Naive thymus-derived CD4-positive, alpha-beta T cell (primary cell): ENCODE measurements at regions not wholly inside any gene's neighbourhood (a gene's known extent, or its start where the extent isn't known, plus 50 kb on each side); places are given as distances from the start of the nearest gene placed in this dataset.

Source experiments
- ATAC-seq: fragments of 150-1000 bp; cut with Tn5 transposase; 2 replicates; pipeline ENCODE4 v1.10.0; 2021; ENCODE audit warnings: mild to moderate bottlenecking, moderate library complexity
- CTCF ChIA-PET: fragments of 350-600 bp; sonication (Branson Sonifier 250); formaldehyde crosslinking; loops from one replicate; lab custom pipeline; 2021; ENCODE audit warnings: antibody characterized with exemption; lab: Charles Lee
- POLR2A ChIA-PET: fragments of 350-600 bp; sonication (Branson Sonifier 250); formaldehyde crosslinking; loops from one replicate; lab custom pipeline; 2021; ENCODE audit warnings: antibody characterized with exemption, inconsistent platforms; lab: Charles Lee
- DNase-seq, 9 donors: peaks; one replicate each; pipeline versions ENCODE4 v3.0.0 to v3.0.0-alpha.2; 2020 to 2022; ENCODE audit warnings: mixed read lengths in 1 of 9
- H3K27ac ChIP-seq: one replicate; pipeline ENCODE4 v1.7.0; 2013; ENCODE audit warnings: mild to moderate bottlenecking, low read depth, low read length, moderate library complexity
- H3K27me3 ChIP-seq, 2 donors: one replicate each; pipeline ENCODE4 v1.7.0; 2013; ENCODE audit warnings: low read length in 2 of 2, mild to moderate bottlenecking in 2 of 2, moderate library complexity in 2 of 2; ENCODE audit not compliant: control insufficient read depth in 2 of 2, insufficient read depth in 2 of 2
- H3K36me3 ChIP-seq, 3 experiments: 1 replicate in 2 of 3; 2 replicates in 1 of 3; pipeline ENCODE4 v1.7.0; 2013; ENCODE audit warnings: low read length in 3 of 3, mild to moderate bottlenecking in 3 of 3, moderate library complexity in 1 of 3; ENCODE audit not compliant: insufficient read depth in 3 of 3, control insufficient read depth in 2 of 3
- H3K4me1 ChIP-seq, 2 donors: one replicate each; pipeline ENCODE4 v1.7.0; 2013; ENCODE audit warnings: low read length in 2 of 2, mild to moderate bottlenecking in 2 of 2, moderate library complexity in 1 of 2; ENCODE audit not compliant: control insufficient read depth in 2 of 2, insufficient read depth in 2 of 2
- H3K4me3 ChIP-seq: 2 replicates; pipeline ENCODE4 v1.7.0; 2013; ENCODE audit warnings: mild to moderate bottlenecking, low read length
- H3K9me3 ChIP-seq, 3 experiments: 1 replicate in 2 of 3; 2 replicates in 1 of 3; pipeline ENCODE4 v1.7.0; 2013; ENCODE audit warnings: low read length in 3 of 3; ENCODE audit not compliant: control insufficient read depth in 2 of 3
- H3K27ac Mint-ChIP-seq, 9 donors: one replicate each; pipeline ENCODE4 v1.8.0; 2020 to 2022; ENCODE audit warnings: mixed read lengths in 9 of 9, mild to moderate bottlenecking in 8 of 9, moderate library complexity in 5 of 9, inconsistent platforms in 2 of 9
- H3K27me3 Mint-ChIP-seq, 5 donors: one replicate each; pipeline ENCODE4 v1.8.0; 2021 to 2022; ENCODE audit warnings: mixed read lengths in 5 of 5, mild to moderate bottlenecking in 1 of 5
- H3K36me3 Mint-ChIP-seq, 5 donors: one replicate each; pipeline ENCODE4 v1.8.0; 2020 to 2022; ENCODE audit warnings: mixed read lengths in 5 of 5, mild to moderate bottlenecking in 3 of 5, inconsistent platforms in 1 of 5
- H3K4me1 Mint-ChIP-seq, 7 donors: one replicate each; pipeline ENCODE4 v1.8.0; 2020 to 2022; ENCODE audit warnings: mixed read lengths in 7 of 7, mild to moderate bottlenecking in 3 of 7, inconsistent platforms in 1 of 7
- H3K4me3 Mint-ChIP-seq, 10 donors: one replicate each; pipeline ENCODE4 v1.8.0; 2020 to 2022; ENCODE audit warnings: mild to moderate bottlenecking in 10 of 10, mixed read lengths in 10 of 10, moderate library complexity in 6 of 10, inconsistent platforms in 2 of 10
- H3K9me3 Mint-ChIP-seq, 11 donors: one replicate each; pipeline ENCODE4 v1.8.0; 2020 to 2022; ENCODE audit warnings: mixed read lengths in 11 of 11, mild to moderate bottlenecking in 4 of 11, inconsistent platforms in 1 of 11, moderate library complexity in 1 of 11
- intact Hi-C, 2 donors: fragments of 100-400 bp; cut with micrococcal nuclease; formaldehyde crosslinking; loops; one replicate each; pipeline ENCODE4 v1.15.1; 2023

GRCh38 chr4:153116801-153117200 is 87.4 kb upstream of the TRIM2 start:
- ChIA-PET POLR2A (interaction anchor here (2.1 to 3.1 kb wide), 2 partner anchors 10 to 28 kb away, joined by 8 to 23 read pairs; no protein-coding TSS in a partner anchor), CTCF (interaction anchor here (1.2 to 10.0 kb wide), 3 partner anchors 9 to 33 kb away, joined by 4 to 102 read pairs (median 95); no protein-coding TSS in a partner anchor)
- H3K4me1 ChIP-seq, result peaks cover 43 to 61% of the 10 kb centered on the region in 2 donors
- peaks cover 0 to 24% (median 10%) of the 10 kb centered on the region in 7 donors for H3K4me1 Mint-ChIP-seq
- peak overlapping the region; percentile 84 for H3K27ac ChIP-seq
- peak overlapping the region in 1 of 10 donors; percentile 42 for H3K4me3 Mint-ChIP-seq
- H3K27me3 Mint-ChIP-seq, result peaks cover 0 to 5% (median 0%) of the 10 kb centered on the region in 5 donors
- H3K9me3 ChIP-seq, result no peaks in the 10 kb centered on the region
- no peak for DNase-seq
- H3K9me3 Mint-ChIP-seq, result peaks cover 0 to 1% (median 0%) of the 10 kb centered on the region in 11 donors
- ATAC-seq, result no peak
- no peaks in the 10 kb centered on the region for H3K27me3 ChIP-seq
- intact Hi-C loops, result loop anchor here (1.0 to 10.0 kb wide), 7 partner anchors 12 to 1012 kb away; partner anchors contain the start of genes FBXW7 (in 1 of the 2) and TMEM154 (in 1 of the 2)
- H3K36me3 ChIP-seq, result no peaks in the 10 kb centered on the region
- no peak overlapping the region for H3K4me3 ChIP-seq
- H3K36me3 Mint-ChIP-seq, result no peaks in the 10 kb centered on the region
- H3K27ac Mint-ChIP-seq, result peak overlapping the region in 1 of 9 donors; percentile 44

- DNase-seq, result no peak
- Histone ChIP-seq H3K9me3 (no peaks in the 10 kb centered on the region), H3K4me3 (no peak overlapping the region), H3K27ac (peak overlapping the region; percentile 84), H3K4me1 (peaks cover 43 to 53% of the 10 kb centered on the region in 2 donors), H3K27me3 (no peaks in the 10 kb centered on the region), H3K36me3 (no peaks in the 10 kb centered on the region)
- intact Hi-C loops, result loop anchor here (10.0 kb wide), 4 partner anchors 307 to 1013 kb away; partner anchors contain the start of genes FBXW7 (in 1 of the 2) and TMEM154 (in 1 of the 2)
- no peak for ATAC-seq
- H3K9me3 Mint-ChIP-seq, result no peaks in the 10 kb centered on the region
- H3K27me3 Mint-ChIP-seq, result peaks cover 0 to 5% (median 0%) of the 10 kb centered on the region in 5 donors
- no peaks in the 10 kb centered on the region for H3K36me3 Mint-ChIP-seq
- CTCF ChIA-PET, result interaction anchor here (8.7 to 10.0 kb wide), 2 partner anchors 8 to 34 kb away, joined by 95 to 102 read pairs; no protein-coding TSS in a partner anchor
- POLR2A ChIA-PET, result interaction anchor here (2.1 kb wide), 1 partner anchor 29 kb away, joined by 8 read pairs; no protein-coding TSS in a partner anchor
- H3K4me3 Mint-ChIP-seq, result no peak overlapping the region
- peaks cover 0 to 24% (median 10%) of the 10 kb centered on the region in 7 donors for H3K4me1 Mint-ChIP-seq
- H3K27ac Mint-ChIP-seq, result peak overlapping the region in 2 of 9 donors; percentile 49 to 80
Measured at GRCh38 chr4:153117554-153117953, 86.7 kb upstream of the TRIM2 start.

- no peaks in the 10 kb centered on the region for H3K36me3 Mint-ChIP-seq
- CTCF ChIA-PET, result interaction anchor here (1.2 to 10.0 kb wide), 3 partner anchors 8 to 36 kb away, joined by 3 to 95 read pairs (median 20); no protein-coding TSS in a partner anchor
- peaks cover 0 to 24% (median 10%) of the 10 kb centered on the region in 7 donors for H3K4me1 Mint-ChIP-seq
- H3K4me1 ChIP-seq, result peaks cover 26 to 33% of the 10 kb centered on the region in 2 donors
- POLR2A ChIA-PET, result no interaction called here
- intact Hi-C loops, result loop anchor here (10.0 kb wide), 5 partner anchors 185 to 1015 kb away; partner anchors contain the start of genes FBXW7 (in 1 of the 2), FHDC1 (in 1 of the 2) and TMEM154 (in 1 of the 2)
- no peaks in the 10 kb centered on the region for H3K9me3 ChIP-seq
- no peak overlapping the region for H3K4me3 ChIP-seq
- no peak for DNase-seq
- H3K27me3 ChIP-seq, result no peaks in the 10 kb centered on the region
- no peaks in the 10 kb centered on the region for H3K9me3 Mint-ChIP-seq
- H3K27ac ChIP-seq, result no peak overlapping the region
- peaks cover 0 to 5% (median 0%) of the 10 kb centered on the region in 5 donors for H3K27me3 Mint-ChIP-seq
- ATAC-seq, result no peak
- H3K4me3 Mint-ChIP-seq, result no peak overlapping the region
- H3K27ac Mint-ChIP-seq, result peak overlapping the region in 2 of 9 donors; percentile 51 to 88
- no peaks in the 10 kb centered on the region for H3K36me3 ChIP-seq
Measured at GRCh38 chr4:153119626-153120025, 84.6 kb upstream of the TRIM2 start.

- intact Hi-C loops, result loop anchor here in 1 of 2 donors (10.0 kb wide), 1 partner anchor 185 kb away; the partner anchor contains the start of gene FHDC1
- Histone ChIP-seq H3K27me3 (no peaks in the 10 kb centered on the region), H3K4me1 (peaks cover 20 to 26% of the 10 kb centered on the region in 2 donors), H3K9me3 (no peaks in the 10 kb centered on the region), H3K36me3 (no peaks in the 10 kb centered on the region), H3K27ac (no peak overlapping the region), H3K4me3 (no peak overlapping the region)
- H3K9me3 Mint-ChIP-seq, result no peaks in the 10 kb centered on the region
- DNase-seq (no peak), ATAC-seq (no peak)
- peaks cover 0 to 20% (median 10%) of the 10 kb centered on the region in 7 donors for H3K4me1 Mint-ChIP-seq
- ChIA-PET POLR2A (no interaction called here), CTCF (interaction anchor here (0.6 to 3.2 kb wide), 2 partner anchors 37 to 273 kb away, joined by 3 to 20 read pairs; no protein-coding TSS in a partner anchor)
- H3K27ac Mint-ChIP-seq, result no peak overlapping the region
- no peaks in the 10 kb centered on the region for H3K36me3 Mint-ChIP-seq
- peaks cover 0 to 5% (median 0%) of the 10 kb centered on the region in 5 donors for H3K27me3 Mint-ChIP-seq
- no peak overlapping the region for H3K4me3 Mint-ChIP-seq
Measured at GRCh38 chr4:153120235-153120634, 84.0 kb upstream of the TRIM2 start.

GRCh38 chr4:153122855-153123254 is 81.4 kb upstream of the TRIM2 start:
- Mint-ChIP-seq H3K4me1 (peaks cover 0 to 13% (median 4%) of the 10 kb centered on the region in 7 donors), H3K4me3 (no peak overlapping the region), H3K9me3 (no peaks in the 10 kb centered on the region), H3K27me3 (peaks cover 0 to 13% (median 0%) of the 10 kb centered on the region in 5 donors), H3K27ac (peak overlapping the region in 4 of 9 donors; percentile 5 to 38 (median 10)), H3K36me3 (no peaks in the 10 kb centered on the region)
- no peaks in the 10 kb centered on the region for H3K9me3 ChIP-seq
- ATAC-seq (no peak), DNase-seq (no peak)
- peaks cover 0 to under 1% of the 10 kb centered on the region in 2 donors for H3K4me1 ChIP-seq
- H3K27me3 ChIP-seq, result no peaks in the 10 kb centered on the region
- intact Hi-C loops, result loop anchor here in 1 of 2 donors (10.0 kb wide), 1 partner anchor 188 kb away; the partner anchor contains the start of gene FHDC1
- ChIA-PET CTCF (interaction anchor here (3.2 to 7.7 kb wide), 2 partner anchors 10 to 39 kb away, joined by 20 to 102 read pairs; no protein-coding TSS in a partner anchor), POLR2A (no interaction called here)
- H3K27ac ChIP-seq, result no peak overlapping the region
- no peaks in the 10 kb centered on the region for H3K36me3 ChIP-seq
- H3K4me3 ChIP-seq, result no peak overlapping the region

- H3K4me3 ChIP-seq, result no peak overlapping the region
- peaks cover 0 to 15% (median 0%) of the 10 kb centered on the region in 5 donors for H3K27me3 Mint-ChIP-seq
- CTCF ChIA-PET, result interaction anchor here (0.6 to 7.7 kb wide), 12 partner anchors 13 to 624 kb away, joined by 3 to 193 read pairs (median 20); no protein-coding TSS in a partner anchor
- POLR2A ChIA-PET, result interaction anchor here (1.4 to 4.0 kb wide), 3 partner anchors 11 to 43 kb away, joined by 3 to 23 read pairs (median 15); no protein-coding TSS in a partner anchor
- H3K36me3 ChIP-seq, result no peaks in the 10 kb centered on the region
- H3K9me3 Mint-ChIP-seq, result peaks cover 0 to 7% (median 0%) of the 10 kb centered on the region in 11 donors
- ATAC-seq, result no peak
- intact Hi-C loops, result loop anchor here (5.0 to 10.0 kb wide), 2 partner anchors 189 to 191 kb away; partner anchors contain the start of gene FHDC1 (in 2 of the 2)
- H3K4me3 Mint-ChIP-seq, result no peak overlapping the region
- no peak for DNase-seq
- no peaks in the 10 kb centered on the region for H3K36me3 Mint-ChIP-seq
- H3K9me3 ChIP-seq, result no peaks in the 10 kb centered on the region
- no peaks in the 10 kb centered on the region for H3K27me3 ChIP-seq
- H3K4me1 ChIP-seq, result no peaks in the 10 kb centered on the region
- H3K27ac ChIP-seq, result no peak overlapping the region
- peak overlapping the region in 4 of 9 donors; percentile 21 to 88 (median 47) for H3K27ac Mint-ChIP-seq
- H3K4me1 Mint-ChIP-seq, result peaks cover 0 to 8% (median 5%) of the 10 kb centered on the region in 7 donors
Measured at GRCh38 chr4:153126137-153126536, 78.1 kb upstream of the TRIM2 start.
